NCI-H510A treated with DMSO at 0.1 percent for 48 hours (cell line): ENCODE measurements at regions not wholly inside any gene's neighbourhood (a gene's known extent, or its start where the extent isn't known, plus 50 kb on each side); places are given as distances from the start of the nearest gene placed in this dataset.
"Not testable (repeated sequence)": the region's sequence is repeated elsewhere in the genome, so short reads cannot be mapped to it uniquely, and the experiment has no call there.

Source experiments
- DNase-seq: peaks from one replicate; lab custom pipeline; 2025; lab: John Stamatoyannopoulos, UW

- DNase-seq, result no peak
These were observed 86.3 kb upstream of the KCND2 start for GRCh38 chr7:120186688-120187087.

- no peak for DNase-seq
These were observed 83.4 kb upstream of the KCND2 start for GRCh38 chr7:120189623-120190022.

GRCh38 chr7:120190109-120190508 is 82.9 kb upstream of the KCND2 start:
- DNase-seq, result no peak

GRCh38 chr7:120190566-120190965 is 82.4 kb upstream of the KCND2 start:
- no peak for DNase-seq

- not testable (repeated sequence) for DNase-seq
These were observed 81.6 kb upstream of the KCND2 start for GRCh38 chr7:120191423-120191822.

- no peak for DNase-seq
These were observed 71.7 kb upstream of the KCND2 start for GRCh38 chr7:120201290-120201689.

GRCh38 chr7:120205101-120205500 is 67.9 kb upstream of the KCND2 start:
- DNase-seq, result no peak

GRCh38 chr7:120207037-120207436 is 65.9 kb upstream of the KCND2 start:
- DNase-seq, result no peak

GRCh38 chr7:120215654-120216053 is 57.3 kb upstream of the KCND2 start:
- no peak for DNase-seq

GRCh38 chr7:120216947-120217346 is 56.0 kb upstream of the KCND2 start:
- no peak for DNase-seq

GRCh38 chr7:120218712-120219111 is 54.3 kb upstream of the KCND2 start:
- no peak for DNase-seq

- DNase-seq, result no peak
These were observed 51.3 kb upstream of the KCND2 start for GRCh38 chr7:120221666-120222065.
